GM18951 (cell line): ENCODE measurements at regions not wholly inside any gene's neighbourhood (a gene's known extent, or its start where the extent isn't known, plus 50 kb on each side); places are given as distances from the start of the nearest gene placed in this dataset.

Source experiments
- POLR2A ChIP-seq: IDR thresholded peaks from 4 replicates; pipeline ENCODE4 v1.6.1; 2011; ENCODE audit warnings: mild to moderate bottlenecking; ENCODE audit not compliant: insufficient read length, insufficient read depth; ENCODE audit errors: extremely low read depth
- in situ Hi-C: fragments of 300-500 bp; cut with MboI; formaldehyde crosslinking; loops from one replicate; pipeline ENCODE4 v1.12.0; 2022; ENCODE audit warnings: low sequenced_read_pairs, mixed read lengths, inconsistent platforms; ENCODE audit not compliant: unreplicated experiment

DNA sequence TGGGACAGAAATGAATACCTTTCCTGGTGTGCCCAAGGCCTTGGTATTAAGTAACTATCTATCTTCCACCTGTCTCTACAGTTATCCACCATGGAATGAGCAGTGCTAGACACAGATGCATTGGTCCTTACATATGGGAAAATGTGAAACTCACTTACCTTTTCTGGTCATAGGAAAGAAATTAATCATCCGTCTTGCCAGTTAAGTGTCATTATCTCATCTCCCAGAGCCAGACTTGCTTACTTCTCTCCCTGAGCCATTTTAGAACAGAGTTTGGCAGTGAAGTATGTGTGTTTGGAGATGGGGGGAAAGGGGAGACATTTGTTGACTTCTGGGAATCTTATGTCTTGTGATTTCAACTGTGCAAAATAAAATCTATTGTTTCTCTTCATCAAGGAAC lies 1211.0 kb upstream of the CDH6 start:
- in situ Hi-C loops = no loop called here
- TF ChIP-seq POLR2A = no peak

DNA sequence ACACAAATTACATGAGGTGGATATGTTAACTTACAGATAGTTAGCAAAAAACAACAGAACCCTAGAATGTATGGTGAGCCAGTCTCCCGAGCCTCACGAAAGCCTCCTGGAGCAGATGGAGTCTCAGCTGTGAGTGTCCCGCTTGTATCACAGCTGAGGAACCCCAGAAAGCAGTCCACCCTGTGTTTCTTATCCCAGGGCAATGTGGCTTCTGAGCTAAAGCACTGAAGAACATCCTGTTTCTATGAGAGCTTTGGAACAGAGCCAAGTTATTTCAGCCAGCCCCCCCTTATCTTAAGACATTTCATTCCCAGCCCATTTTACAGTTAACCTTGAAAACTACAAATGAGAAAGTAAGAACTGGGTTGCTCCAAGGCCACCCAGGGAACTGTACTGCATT lies 1220.9 kb upstream of the CDH6 start:
- in situ Hi-C loops = no loop called here
- TF ChIP-seq POLR2A = no peak

DNA sequence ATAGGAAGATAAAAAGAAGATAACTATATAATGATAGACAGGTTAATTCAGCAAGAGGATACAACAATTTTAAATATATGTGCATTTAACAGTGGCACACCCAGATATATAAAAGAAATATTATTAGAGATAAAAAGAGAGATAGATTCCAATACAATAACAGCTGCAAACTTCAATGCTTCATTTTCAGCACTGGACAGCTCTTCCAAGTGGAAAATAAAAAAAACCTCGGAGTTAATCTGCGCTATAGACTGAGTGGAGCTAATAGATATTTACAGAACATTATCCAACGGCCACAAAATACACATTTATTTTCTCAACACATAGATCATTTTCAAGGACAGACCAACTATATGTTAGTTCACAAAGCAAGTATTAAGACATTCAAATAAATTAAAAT lies 1229.5 kb upstream of the CDH6 start:
- in situ Hi-C loops = no loop called here
- no peak for TF ChIP-seq POLR2A

DNA sequence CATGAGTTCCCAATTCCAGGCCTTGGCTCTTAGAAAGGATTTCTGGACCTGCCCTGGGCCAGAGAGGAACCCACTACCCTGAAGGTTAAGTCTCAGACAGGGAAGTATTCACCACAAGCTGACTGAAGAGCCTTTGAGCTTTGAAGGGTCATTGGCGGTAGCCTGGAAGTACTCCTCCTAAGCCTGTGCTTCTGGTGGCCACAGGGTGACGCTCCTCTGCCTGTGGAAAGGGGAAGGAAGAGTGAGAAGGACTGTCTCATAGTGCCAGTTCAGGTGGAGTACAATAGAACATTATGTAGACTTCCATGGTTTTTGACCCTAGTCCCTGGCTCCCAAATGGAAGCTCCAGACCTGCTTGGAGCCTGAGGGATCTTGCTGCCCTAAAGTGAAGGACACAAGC lies 1233.2 kb upstream of the CDH6 start:
- no peak for TF ChIP-seq POLR2A
- in situ Hi-C loops = no loop called here

DNA sequence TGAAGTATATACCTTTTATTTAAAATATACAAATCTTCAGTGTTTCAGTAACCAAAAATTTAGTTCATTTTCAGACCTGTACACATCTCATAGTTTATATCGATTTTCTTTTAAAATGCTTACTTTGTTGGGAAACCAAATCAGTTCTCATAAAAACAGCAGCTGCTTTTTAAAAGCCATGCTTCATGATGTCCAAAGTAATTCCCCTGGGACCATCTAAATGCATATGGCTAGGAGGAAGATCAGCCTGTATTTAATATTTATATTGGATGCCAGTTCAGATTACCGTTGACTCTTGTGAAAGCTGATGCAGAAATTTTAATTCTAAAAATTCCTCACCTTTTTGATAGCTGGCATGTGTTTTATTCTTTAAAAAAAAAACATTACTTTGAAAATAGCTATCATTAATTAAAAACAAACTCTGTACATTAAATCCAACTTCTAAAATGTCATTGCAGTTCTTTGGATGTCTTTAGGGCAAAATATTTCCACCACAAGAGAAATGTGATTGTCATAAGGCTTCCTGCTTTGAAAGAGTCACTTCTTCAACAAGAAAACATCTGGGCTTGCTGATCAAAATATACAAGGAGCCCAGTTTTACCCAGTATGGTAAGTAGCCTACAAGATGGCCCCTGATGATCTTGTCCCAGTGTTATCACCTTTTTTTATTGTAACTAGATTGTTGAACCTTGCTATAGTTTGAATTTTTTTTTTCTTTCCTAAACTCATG lies 1242.9 kb upstream of the CDH6 start:
- in situ Hi-C loops = no loop called here
- no peak for TF ChIP-seq POLR2A

DNA sequence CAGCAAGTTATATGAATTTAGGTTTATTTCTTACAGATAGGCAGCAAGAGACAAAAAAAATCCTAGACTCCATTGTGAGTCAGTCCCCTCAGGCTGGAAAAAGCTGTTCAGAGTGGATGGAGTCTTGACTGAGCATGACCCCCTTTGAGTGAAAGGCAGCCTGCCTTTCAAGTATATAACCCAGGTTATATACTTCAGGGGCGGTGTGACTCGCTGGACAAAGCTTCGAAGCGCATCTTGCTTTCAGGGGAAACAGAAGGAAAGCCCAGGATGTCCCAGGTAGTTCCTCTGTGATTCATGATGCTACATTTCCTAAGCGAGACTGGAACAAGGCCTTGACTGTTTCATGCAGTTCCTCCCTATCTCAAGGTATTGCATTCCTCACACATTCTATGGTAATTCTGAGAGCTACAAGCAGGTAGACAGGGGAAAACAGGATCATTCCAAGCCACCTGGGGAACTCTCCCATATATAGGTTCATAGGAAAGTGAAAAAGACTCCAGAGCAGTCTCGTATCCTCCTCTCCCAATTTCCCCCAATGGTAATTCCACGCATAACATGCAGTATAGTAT lies 1244.1 kb upstream of the CDH6 start:
- TF ChIP-seq POLR2A = no peak
- in situ Hi-C loops = no loop called here

DNA sequence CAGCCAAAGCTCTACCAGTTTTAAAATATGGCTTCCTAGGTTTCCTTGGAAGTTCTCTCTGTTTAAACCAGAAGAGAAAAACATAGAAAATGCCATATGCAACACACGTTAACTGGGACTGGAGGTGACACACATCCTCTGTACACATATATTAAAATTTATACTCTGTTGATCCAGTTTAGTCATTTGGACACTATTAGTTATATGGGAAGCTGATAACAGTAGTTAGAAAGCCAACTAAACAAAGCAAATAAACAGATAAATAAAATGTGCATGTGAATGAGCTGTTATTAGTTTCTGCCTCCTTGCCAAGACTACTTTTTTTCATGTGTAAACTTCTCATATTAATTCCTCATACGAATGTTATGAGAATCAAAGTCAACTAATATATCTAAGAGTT lies 1249.2 kb upstream of the CDH6 start:
- no peak for TF ChIP-seq POLR2A
- in situ Hi-C loops = no loop called here

DNA sequence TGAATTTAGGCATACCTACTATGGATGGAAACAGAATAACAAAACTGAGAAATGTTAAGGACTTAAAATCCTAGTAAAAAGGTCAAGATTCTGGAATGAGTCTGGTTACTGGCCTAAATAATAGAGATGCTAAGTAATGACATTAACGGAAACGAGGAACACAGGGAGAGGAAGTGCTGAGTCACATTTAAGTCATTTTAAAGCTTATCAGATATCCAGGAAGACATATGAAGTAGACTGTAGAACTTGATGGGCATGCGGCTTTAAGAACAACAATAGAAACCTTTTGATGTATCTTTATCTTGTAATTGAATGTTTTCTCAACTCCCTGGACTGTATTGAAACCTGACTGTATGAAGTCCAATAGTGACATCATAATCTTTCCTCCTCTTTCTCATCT lies 1251.4 kb upstream of the CDH6 start:
- no peak for TF ChIP-seq POLR2A
- in situ Hi-C loops = no loop called here

DNA sequence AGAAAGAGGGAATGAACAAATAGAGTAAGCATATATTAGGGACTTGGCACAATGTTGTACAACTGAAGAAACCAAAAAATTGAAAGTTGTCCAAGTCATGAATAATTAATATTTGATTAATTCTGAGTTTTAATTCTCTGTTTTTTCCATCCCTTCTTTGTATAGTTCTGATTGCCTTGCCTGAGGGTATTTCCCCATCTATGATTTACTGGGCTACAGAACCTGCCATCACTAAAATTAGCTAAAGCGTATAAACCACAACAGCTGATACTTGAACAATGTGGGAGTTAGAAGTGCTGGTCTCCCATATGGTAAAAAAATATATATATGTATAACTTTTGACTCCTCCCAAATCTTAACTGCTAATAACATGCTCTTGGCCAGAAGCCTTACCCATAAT lies 1253.5 kb upstream of the CDH6 start:
- TF ChIP-seq POLR2A = no peak
- in situ Hi-C loops = no loop called here

DNA sequence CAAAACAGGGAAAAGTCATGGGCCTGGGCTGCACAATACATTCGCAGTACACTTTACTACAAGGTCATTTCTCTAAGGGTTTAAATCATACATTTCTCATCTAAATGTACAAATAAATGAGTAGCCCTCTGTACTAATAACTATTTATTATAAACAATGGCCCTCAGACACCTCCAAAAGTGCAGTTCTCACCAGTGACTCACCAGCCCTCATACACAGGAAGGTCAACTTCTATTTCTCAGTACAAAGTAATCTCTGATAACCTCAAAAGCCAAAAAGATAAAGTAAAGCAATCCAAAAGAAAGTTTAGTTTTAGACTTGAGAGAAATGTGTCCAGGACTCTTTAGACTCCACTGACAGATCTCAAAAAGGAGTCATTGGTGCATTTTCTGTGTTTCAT lies 1258.1 kb upstream of the CDH6 start:
- TF ChIP-seq POLR2A = no peak
- in situ Hi-C loops = no loop called here

DNA sequence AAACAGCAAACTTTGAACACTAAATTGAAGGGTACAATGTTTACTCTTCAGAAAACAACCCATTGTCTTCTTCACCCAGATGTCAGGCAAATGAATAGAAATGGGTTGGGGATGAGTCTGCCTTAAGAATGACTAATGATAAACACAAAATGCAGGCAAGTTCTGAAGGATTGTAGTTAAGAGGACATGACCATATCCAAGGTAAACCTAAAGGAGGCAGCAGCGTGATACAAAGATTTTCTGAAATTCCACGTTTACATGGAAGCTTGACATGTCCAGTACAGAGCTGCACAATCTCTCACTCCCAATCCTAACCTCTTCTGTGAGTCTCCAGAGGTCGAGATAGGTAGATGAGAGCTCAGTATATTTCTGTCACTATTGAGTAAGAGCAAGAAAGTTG lies 1263.2 kb upstream of the CDH6 start:
- in situ Hi-C loops = no loop called here
- TF ChIP-seq POLR2A = no peak

DNA sequence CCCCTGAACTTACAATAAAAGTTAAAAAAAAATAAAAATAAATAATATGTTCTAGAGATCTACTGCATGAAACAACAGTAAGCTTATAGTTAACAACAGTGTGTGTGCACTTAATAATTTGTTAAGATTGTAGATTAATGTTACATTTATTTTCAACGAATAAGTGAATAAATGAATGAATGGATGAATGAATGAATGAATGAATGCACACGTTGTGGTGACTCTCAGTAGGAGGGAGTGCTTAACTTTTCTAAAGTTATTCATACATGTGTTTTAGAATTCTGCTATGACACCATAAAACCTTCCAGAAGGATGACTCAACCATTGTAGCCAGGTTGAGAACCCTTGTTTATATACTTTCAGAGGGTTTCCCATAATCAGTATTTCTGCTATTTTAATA lies 1269.4 kb upstream of the CDH6 start:
- in situ Hi-C loops = no loop called here

DNA sequence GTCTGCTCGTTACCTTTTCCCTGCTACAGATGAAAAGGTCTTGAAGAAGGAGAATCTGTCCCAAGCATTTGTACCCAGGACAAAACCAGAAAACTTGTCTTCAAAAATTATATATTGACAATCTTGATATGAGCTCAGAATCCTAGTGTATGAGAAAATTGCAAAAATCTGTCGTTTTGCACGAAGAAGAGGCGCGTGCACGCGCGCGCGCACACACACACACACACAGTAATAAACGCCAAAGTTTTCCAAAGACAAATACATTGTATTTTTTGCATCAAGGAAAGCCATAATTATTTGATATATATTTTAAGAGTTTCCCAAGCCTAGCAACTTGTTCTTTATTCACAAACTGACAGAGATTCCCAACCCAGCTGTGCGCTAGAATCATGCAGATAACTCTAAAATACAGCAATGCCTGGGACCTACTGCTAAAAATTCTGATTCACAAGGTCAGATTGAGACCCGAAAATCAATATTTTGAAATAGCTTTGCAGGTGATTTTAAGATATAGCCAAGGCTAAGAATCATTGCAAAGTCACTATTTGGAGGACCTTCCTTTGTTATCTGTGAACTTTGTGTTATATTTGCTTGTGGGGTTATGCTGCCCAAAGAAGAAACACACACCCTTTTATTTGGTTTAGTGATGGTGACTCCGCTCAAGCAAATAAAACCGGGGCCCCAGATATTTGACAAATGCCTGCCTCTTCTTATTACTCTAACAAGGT lies 1287.7 kb upstream of the CDH6 start:
- TF ChIP-seq POLR2A = no peak
- in situ Hi-C loops = no loop called here

More for the DNA sequence above, 1269.4 kb upstream of the CDH6 start:
- no peak for TF ChIP-seq POLR2A

DNA sequence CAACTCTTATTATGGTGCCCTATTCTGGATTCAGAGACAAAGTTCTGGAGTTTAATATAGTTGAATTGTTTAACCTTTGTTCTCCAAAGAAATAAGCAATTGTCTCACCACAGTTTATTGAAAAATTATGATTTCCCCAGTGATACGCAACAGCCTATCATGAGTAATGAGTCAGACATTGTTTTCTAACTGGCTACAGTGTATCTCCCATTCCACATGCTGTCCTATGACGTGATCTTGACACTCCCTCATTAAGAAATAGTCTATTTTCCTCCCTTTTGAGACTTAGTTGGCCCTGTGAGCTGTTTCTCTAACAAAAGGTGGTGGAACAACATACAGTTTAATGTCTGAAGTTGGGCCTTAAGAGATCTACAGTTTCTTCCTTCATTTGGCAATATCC lies 1290.6 kb upstream of the CDH6 start:
- in situ Hi-C loops = no loop called here
- no peak for TF ChIP-seq POLR2A
